Endodermal cell (in vitro differentiated cells): ENCODE measurements at regions not wholly inside any gene's neighbourhood (a gene's known extent, or its start where the extent isn't known, plus 50 kb on each side); places are given as distances from the start of the nearest gene placed in this dataset.
"Not testable (repeated sequence)": the region's sequence is repeated elsewhere in the genome, so short reads cannot be mapped to it uniquely, and the experiment has no call there.

Experiments used
- DNase-seq: peaks from one replicate; pipeline ENCODE4 v3.0.0-alpha.2; 2017
- H3K27ac ChIP-seq: 2 replicates; pipeline ENCODE4 v1.5.1; 2013; ENCODE audit warnings: mild to moderate bottlenecking, low read depth, low read length, moderate library complexity
- H3K27me3 ChIP-seq: 2 replicates; pipeline ENCODE4 v1.6.1; 2013; ENCODE audit warnings: mild to moderate bottlenecking, low read length, moderate library complexity; ENCODE audit not compliant: insufficient read depth, control insufficient read depth, poor library complexity, severe bottlenecking
- H3K36me3 ChIP-seq: 2 replicates; pipeline ENCODE4 v1.7.0; 2013; ENCODE audit warnings: mild to moderate bottlenecking, low read length, moderate library complexity; ENCODE audit not compliant: control insufficient read depth, insufficient read depth
- H3K4me1 ChIP-seq: one replicate; pipeline ENCODE4 v1.7.0; 2013; ENCODE audit warnings: low read length; ENCODE audit not compliant: control insufficient read depth, insufficient read depth
- H3K4me3 ChIP-seq: 2 replicates; pipeline ENCODE4 v1.5.1; 2013; ENCODE audit warnings: mild to moderate bottlenecking, low read length, moderate library complexity
- H3K9ac ChIP-seq: 2 replicates; pipeline ENCODE4 v1.6.1; 2013; ENCODE audit warnings: mild to moderate bottlenecking, low read length, moderate library complexity; ENCODE audit not compliant: poor library complexity, severe bottlenecking; ENCODE audit errors: extremely low read depth
- H3K9me3 ChIP-seq: 2 replicates; pipeline ENCODE4 v1.6.1; 2013; ENCODE audit warnings: mild to moderate bottlenecking, low read length, moderate library complexity; ENCODE audit not compliant: control insufficient read depth
- H3K27ac Mint-ChIP-seq: 2 replicates; pipeline ENCODE4 v1.8.0; 2020; ENCODE audit warnings: mixed read lengths
- H3K27me3 Mint-ChIP-seq: 2 replicates; pipeline ENCODE4 v1.8.0; 2021; ENCODE audit warnings: mild to moderate bottlenecking, mixed read lengths; ENCODE audit not compliant: insufficient read depth
- H3K36me3 Mint-ChIP-seq: 2 replicates; pipeline ENCODE4 v1.8.0; 2020; ENCODE audit warnings: low read depth, mixed read lengths
- H3K4me1 Mint-ChIP-seq: 2 replicates; pipeline ENCODE4 v1.8.0; 2020; ENCODE audit warnings: mixed read lengths
- H3K4me3 Mint-ChIP-seq: 2 replicates; pipeline ENCODE4 v1.8.0; 2020; ENCODE audit warnings: mild to moderate bottlenecking, moderate library complexity, mixed read lengths
- H3K9me3 Mint-ChIP-seq: 2 replicates; pipeline ENCODE4 v1.8.0; 2020; ENCODE audit warnings: mild to moderate bottlenecking, mixed read lengths
- CTCF ChIP-seq: fragments of 200-600 bp; sonication (generic); conservative IDR thresholded peaks from 2 replicates; pipeline ENCODE4 v1.5.0; 2021; ENCODE audit warnings: antibody characterized with exemption, mild to moderate bottlenecking
- WGBS, 2 experiments: methylation state at CpG; one replicate each; pipeline versions ENCODE4 v1.1.5 to v1.1.7; 2013; ENCODE audit warnings: missing lambda C conversion rate in 2 of 2, mixed read lengths in 1 of 2; ENCODE audit not compliant: insufficient coverage in 1 of 2, insufficient read length in 1 of 2; 5-methylcytosine and 5-hydroxymethylcytosine counted together

- H3K36me3 ChIP-seq, result no peaks in the 10 kb centered on the region
- no peak for TF ChIP-seq CTCF
- 95 to 96% methylated on average over 7 to 17 of the region's 17 CpGs for WGBS, 2 experiments
- H3K27me3 ChIP-seq, result no peaks in the 10 kb centered on the region
- H3K27me3 Mint-ChIP-seq, result peaks cover 22% of the 10 kb centered on the region
- no peak for DNase-seq
- H3K4me3 Mint-ChIP-seq, result no peak overlapping the region
- H3K27ac ChIP-seq, result no peak overlapping the region
- peaks cover 52% of the 10 kb centered on the region for H3K9me3 Mint-ChIP-seq
- no peaks in the 10 kb centered on the region for H3K4me1 ChIP-seq
- no peak overlapping the region for H3K27ac Mint-ChIP-seq
- H3K4me3 ChIP-seq, result no peak overlapping the region
- H3K36me3 Mint-ChIP-seq, result peaks cover 2% of the 10 kb centered on the region
- H3K4me1 Mint-ChIP-seq, result no peaks in the 10 kb centered on the region
- H3K9me3 ChIP-seq, result peaks cover 15% of the 10 kb centered on the region
- no peak overlapping the region for H3K9ac ChIP-seq
Observed at GRCh38 chr10:42899036-42899435, 116.4 kb downstream of the BMS1 start.

- not testable (repeated sequence) for H3K4me1 ChIP-seq, H3K4me3 Mint-ChIP-seq, H3K4me3 ChIP-seq, H3K27me3 ChIP-seq, DNase-seq, H3K36me3 Mint-ChIP-seq, H3K9ac ChIP-seq, H3K4me1 Mint-ChIP-seq, H3K27ac ChIP-seq, H3K27ac Mint-ChIP-seq, H3K36me3 ChIP-seq
- H3K9me3 ChIP-seq, result peaks cover 15% of the 10 kb centered on the region
- peaks cover 57% of the 10 kb centered on the region for H3K9me3 Mint-ChIP-seq
- peaks cover 19% of the 10 kb centered on the region for H3K27me3 Mint-ChIP-seq
- 90% methylated on average over 3 to 19 of the region's 24 CpGs for WGBS, 2 experiments
Observed at GRCh38 chr10:42900346-42900745, 117.8 kb downstream of the BMS1 start.

GRCh38 chr10:42911359-42911758 is 128.8 kb downstream of the BMS1 start:
- Histone ChIP-seq H3K9ac (no peak overlapping the region), H3K27me3 (no peaks in the 10 kb centered on the region), H3K4me1 (no peaks in the 10 kb centered on the region), H3K4me3 (no peak overlapping the region), H3K36me3 (no peaks in the 10 kb centered on the region), H3K27ac (no peak overlapping the region), H3K9me3 (peaks cover 3% of the 10 kb centered on the region)
- TF ChIP-seq CTCF, result no peak
- WGBS, 2 experiments, result 93% methylated on average over 1 of the region's 2 CpGs; no CpG with 5 or more reads in 1 of the 2 experiments
- DNase-seq, result no peak
- Mint-ChIP-seq H3K36me3 (no peaks in the 10 kb centered on the region), H3K9me3 (peaks cover 30% of the 10 kb centered on the region), H3K27ac (no peak overlapping the region), H3K4me3 (no peak overlapping the region), H3K27me3 (peaks cover 7% of the 10 kb centered on the region), H3K4me1 (no peaks in the 10 kb centered on the region)

GRCh38 chr10:42916974-42917373 is 134.4 kb downstream of the BMS1 start:
- no peak for TF ChIP-seq CTCF
- Mint-ChIP-seq H3K27me3 (peaks cover 4% of the 10 kb centered on the region), H3K27ac (no peak overlapping the region), H3K4me1 (no peaks in the 10 kb centered on the region), H3K9me3 (peaks cover 7% of the 10 kb centered on the region), H3K36me3 (no peaks in the 10 kb centered on the region), H3K4me3 (no peak overlapping the region)
- Histone ChIP-seq H3K36me3 (no peaks in the 10 kb centered on the region), H3K4me1 (no peaks in the 10 kb centered on the region), H3K4me3 (no peak overlapping the region), H3K9ac (no peak overlapping the region), H3K27ac (no peak overlapping the region), H3K9me3 (no peaks in the 10 kb centered on the region), H3K27me3 (no peaks in the 10 kb centered on the region)
- DNase-seq, result no peak
